ENCODE measurements at regions not wholly inside any gene's neighbourhood (a gene's known extent, or its start where the extent isn't known, plus 50 kb on each side); places are given as distances from the start of the nearest gene placed in this dataset.

DNA sequence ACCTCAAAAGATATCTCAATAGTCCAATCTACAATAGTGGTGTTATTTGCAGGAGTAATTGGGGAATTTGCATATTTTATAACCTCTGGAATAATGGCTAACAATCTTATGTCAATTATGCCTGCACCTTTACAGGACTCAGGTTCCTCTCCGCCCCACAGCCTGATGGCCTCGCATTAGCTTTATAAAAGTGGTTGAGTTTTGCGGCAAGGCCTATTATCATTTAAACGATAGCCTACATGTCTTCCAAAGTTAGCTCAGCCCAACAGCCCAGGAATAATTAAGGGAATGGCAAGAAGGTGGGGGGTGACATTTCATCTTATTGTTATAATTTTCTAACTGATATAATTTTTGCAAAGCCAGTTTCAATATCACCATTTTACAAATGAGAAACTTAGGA is 97.3 kb downstream of the RTP4 start:
- ATAC-seq (ENCODE audit: insufficient read depth, low read depth) (no peak), DNase-seq (no peak)
- H3K9ac ChIP-seq (ENCODE audit: low read depth, low read length), result no peak overlapping the region
- no peaks in the 10 kb centered on the region for H3K9me3 ChIP-seq (ENCODE audit: insufficient read depth, low read length, severe bottlenecking)
- H3K79me2 ChIP-seq (ENCODE audit: insufficient read depth, low read length), result no peaks in the 10 kb centered on the region
- no peak overlapping the region for H3K27ac ChIP-seq (ENCODE audit: low read length)
- no peak overlapping the region for H2AFZ ChIP-seq (ENCODE audit: low read depth, low read length)
- no peaks in the 10 kb centered on the region for H3K27me3 ChIP-seq (ENCODE audit: insufficient read depth, low read length, poor library complexity)
- no peak overlapping the region for H3K4me3 ChIP-seq (ENCODE audit: low read depth in 1 of 2, low read length in 2 of 2)
- no peak for TF ChIP-seq EZH2 (IDR thresholded peaks at IDR 0.05; ENCODE audit: borderline replicate concordance, low read depth, low read length, severe bottlenecking)
- TF ChIP-seq, protein P1, sequence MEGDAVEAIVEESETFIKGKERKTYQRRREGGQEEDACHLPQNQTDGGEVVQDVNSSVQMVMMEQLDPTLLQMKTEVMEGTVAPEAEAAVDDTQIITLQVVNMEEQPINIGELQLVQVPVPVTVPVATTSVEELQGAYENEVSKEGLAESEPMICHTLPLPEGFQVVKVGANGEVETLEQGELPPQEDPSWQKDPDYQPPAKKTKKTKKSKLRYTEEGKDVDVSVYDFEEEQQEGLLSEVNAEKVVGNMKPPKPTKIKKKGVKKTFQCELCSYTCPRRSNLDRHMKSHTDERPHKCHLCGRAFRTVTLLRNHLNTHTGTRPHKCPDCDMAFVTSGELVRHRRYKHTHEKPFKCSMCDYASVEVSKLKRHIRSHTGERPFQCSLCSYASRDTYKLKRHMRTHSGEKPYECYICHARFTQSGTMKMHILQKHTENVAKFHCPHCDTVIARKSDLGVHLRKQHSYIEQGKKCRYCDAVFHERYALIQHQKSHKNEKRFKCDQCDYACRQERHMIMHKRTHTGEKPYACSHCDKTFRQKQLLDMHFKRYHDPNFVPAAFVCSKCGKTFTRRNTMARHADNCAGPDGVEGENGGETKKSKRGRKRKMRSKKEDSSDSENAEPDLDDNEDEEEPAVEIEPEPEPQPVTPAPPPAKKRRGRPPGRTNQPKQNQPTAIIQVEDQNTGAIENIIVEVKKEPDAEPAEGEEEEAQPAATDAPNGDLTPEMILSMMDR (IDR thresholded peaks at IDR 0.05; ENCODE audit: borderline replicate concordance, extremely low read depth, low read length, poor library complexity, severe bottlenecking), result no peak
- H3K4me1 ChIP-seq (ENCODE audit: insufficient read depth, low read length), result no peaks in the 10 kb centered on the region
- H3K4me2 ChIP-seq (ENCODE audit: insufficient read depth, low read length), result no peak overlapping the region
- H3K36me3 ChIP-seq (ENCODE audit: insufficient read depth, low read length), result no peaks in the 10 kb centered on the region
- no peaks in the 10 kb centered on the region for H4K20me1 ChIP-seq (ENCODE audit: insufficient read depth, low read length)

DNA sequence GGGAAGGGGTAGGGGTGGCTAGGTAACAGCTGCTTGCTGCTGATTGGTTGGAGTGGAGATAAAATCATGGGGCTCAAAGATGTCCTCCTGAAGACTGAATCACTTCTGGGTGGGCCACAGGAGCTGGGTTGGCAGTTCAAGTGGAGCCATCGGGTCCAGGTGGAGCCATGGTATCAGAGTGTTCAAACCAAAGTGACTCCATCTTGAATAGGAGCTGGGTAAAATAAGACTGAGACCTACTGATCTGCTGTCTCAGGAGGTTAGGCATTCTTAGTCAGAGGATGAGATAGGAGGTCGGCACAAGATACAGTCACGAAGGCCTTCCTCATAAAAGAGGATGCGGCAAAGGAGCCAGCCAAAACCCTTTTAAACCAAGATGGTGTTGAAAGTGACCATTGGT is 96.5 kb downstream of the RTP4 start:
- Histone ChIP-seq H3K36me3 (ENCODE audit: insufficient read depth, low read length) (no peaks in the 10 kb centered on the region), H3K4me3 (ENCODE audit: low read depth in 1 of 2, low read length in 2 of 2) (no peak overlapping the region), H4K20me1 (ENCODE audit: insufficient read depth, low read length) (no peaks in the 10 kb centered on the region), H3K9me3 (ENCODE audit: insufficient read depth, low read length, severe bottlenecking) (no peaks in the 10 kb centered on the region), H3K9ac (ENCODE audit: low read depth, low read length) (no peak overlapping the region), H3K27ac (ENCODE audit: low read length) (no peak overlapping the region), H3K4me1 (ENCODE audit: insufficient read depth, low read length) (no peaks in the 10 kb centered on the region), H3K79me2 (ENCODE audit: insufficient read depth, low read length) (no peaks in the 10 kb centered on the region), H3K27me3 (ENCODE audit: insufficient read depth, low read length, poor library complexity) (no peaks in the 10 kb centered on the region), H2AFZ (ENCODE audit: low read depth, low read length) (no peak overlapping the region), H3K4me2 (ENCODE audit: insufficient read depth, low read length) (no peak overlapping the region)
- DNase-seq (no peak), ATAC-seq (ENCODE audit: insufficient read depth, low read depth) (no peak)
- TF ChIP-seq, protein P1 (IDR thresholded peaks at IDR 0.05; ENCODE audit: borderline replicate concordance, extremely low read depth, low read length, poor library complexity, severe bottlenecking), result no peak
- TF ChIP-seq EZH2 (IDR thresholded peaks at IDR 0.05; ENCODE audit: borderline replicate concordance, low read depth, low read length, severe bottlenecking), result no peak

DNA sequence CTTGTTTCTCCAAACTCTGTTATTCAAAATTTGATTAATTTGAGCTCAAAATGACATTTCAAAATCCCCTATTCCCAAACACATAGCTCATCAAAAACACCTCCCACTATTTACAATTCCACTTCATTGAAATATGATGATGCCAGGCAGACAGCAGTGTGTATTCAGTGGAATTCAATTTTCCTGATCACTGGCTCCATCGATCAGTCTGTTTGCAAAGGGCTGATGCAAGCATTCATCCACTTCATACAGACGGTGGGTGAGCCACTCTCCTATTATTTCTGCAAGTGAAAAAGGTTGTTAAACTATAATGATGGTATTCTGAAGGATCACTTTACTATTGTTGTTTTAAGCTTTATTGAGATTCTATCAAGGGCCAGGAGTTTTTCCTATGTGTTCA is 90.7 kb downstream of the RTP4 start:
- no peak overlapping the region for H3K4me3 ChIP-seq (ENCODE audit: low read depth in 1 of 2, low read length in 2 of 2)
- no peaks in the 10 kb centered on the region for H3K4me1 ChIP-seq (ENCODE audit: insufficient read depth, low read length)
- no peaks in the 10 kb centered on the region for H4K20me1 ChIP-seq (ENCODE audit: insufficient read depth, low read length)
- DNase-seq, result no peak
- H3K9me3 ChIP-seq (ENCODE audit: insufficient read depth, low read length, severe bottlenecking), result no peaks in the 10 kb centered on the region
- no peaks in the 10 kb centered on the region for H3K36me3 ChIP-seq (ENCODE audit: insufficient read depth, low read length)
- no peak overlapping the region for H3K27ac ChIP-seq (ENCODE audit: low read length)
- ATAC-seq (ENCODE audit: insufficient read depth, low read depth), result no peak
- H2AFZ ChIP-seq (ENCODE audit: low read depth, low read length), result no peak overlapping the region
- H3K27me3 ChIP-seq (ENCODE audit: insufficient read depth, low read length, poor library complexity), result peaks cover 7% of the 10 kb centered on the region
- H3K4me2 ChIP-seq (ENCODE audit: insufficient read depth, low read length), result no peak overlapping the region
- no peak for TF ChIP-seq EZH2 (IDR thresholded peaks at IDR 0.05; ENCODE audit: borderline replicate concordance, low read depth, low read length, severe bottlenecking)
- TF ChIP-seq, protein P1 (IDR thresholded peaks at IDR 0.05; ENCODE audit: borderline replicate concordance, extremely low read depth, low read length, poor library complexity, severe bottlenecking), result no peak
- H3K79me2 ChIP-seq (ENCODE audit: insufficient read depth, low read length), result no peaks in the 10 kb centered on the region
- no peak overlapping the region for H3K9ac ChIP-seq (ENCODE audit: low read depth, low read length)

DNA sequence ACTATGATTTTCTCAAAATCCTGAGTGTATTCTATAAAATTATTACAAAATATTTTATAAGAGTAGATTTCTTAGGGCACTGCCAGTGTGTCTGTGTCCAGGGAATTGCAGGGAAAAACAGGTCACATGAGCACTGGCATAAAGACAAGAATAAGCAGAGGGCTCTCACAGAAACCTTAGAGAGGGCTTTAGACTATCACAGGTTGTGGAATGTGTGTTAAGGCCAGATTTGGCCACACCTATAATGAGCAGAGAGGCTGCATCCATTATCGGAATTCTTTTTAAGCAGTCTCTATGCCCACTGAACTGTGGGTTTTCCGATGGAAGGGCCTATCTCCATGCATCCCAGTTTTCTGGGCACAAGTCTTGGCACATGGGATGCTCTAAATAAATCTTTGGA is 90.2 kb downstream of the RTP4 start:
- Histone ChIP-seq H3K4me1 (ENCODE audit: insufficient read depth, low read length) (no peaks in the 10 kb centered on the region), H3K36me3 (ENCODE audit: insufficient read depth, low read length) (no peaks in the 10 kb centered on the region), H4K20me1 (ENCODE audit: insufficient read depth, low read length) (no peaks in the 10 kb centered on the region), H3K79me2 (ENCODE audit: insufficient read depth, low read length) (no peaks in the 10 kb centered on the region), H3K4me3 (ENCODE audit: low read depth in 1 of 2, low read length in 2 of 2) (no peak overlapping the region), H2AFZ (ENCODE audit: low read depth, low read length) (no peak overlapping the region), H3K4me2 (ENCODE audit: insufficient read depth, low read length) (no peak overlapping the region), H3K9ac (ENCODE audit: low read depth, low read length) (no peak overlapping the region), H3K27ac (ENCODE audit: low read length) (no peak overlapping the region), H3K9me3 (ENCODE audit: insufficient read depth, low read length, severe bottlenecking) (no peaks in the 10 kb centered on the region), H3K27me3 (ENCODE audit: insufficient read depth, low read length, poor library complexity) (peaks cover 7% of the 10 kb centered on the region)
- TF ChIP-seq, protein P1 (IDR thresholded peaks at IDR 0.05; ENCODE audit: borderline replicate concordance, extremely low read depth, low read length, poor library complexity, severe bottlenecking), result no peak
- TF ChIP-seq EZH2 (IDR thresholded peaks at IDR 0.05; ENCODE audit: borderline replicate concordance, low read depth, low read length, severe bottlenecking), result no peak
- DNase-seq (no peak), ATAC-seq (ENCODE audit: insufficient read depth, low read depth) (no peak)

Measured in DND-41 (cell line).